ENCODE measurements at regions not wholly inside any gene's neighbourhood (a gene's known extent, or its start where the extent isn't known, plus 50 kb on each side); places are given as distances from the start of the nearest gene placed in this dataset.

DNA sequence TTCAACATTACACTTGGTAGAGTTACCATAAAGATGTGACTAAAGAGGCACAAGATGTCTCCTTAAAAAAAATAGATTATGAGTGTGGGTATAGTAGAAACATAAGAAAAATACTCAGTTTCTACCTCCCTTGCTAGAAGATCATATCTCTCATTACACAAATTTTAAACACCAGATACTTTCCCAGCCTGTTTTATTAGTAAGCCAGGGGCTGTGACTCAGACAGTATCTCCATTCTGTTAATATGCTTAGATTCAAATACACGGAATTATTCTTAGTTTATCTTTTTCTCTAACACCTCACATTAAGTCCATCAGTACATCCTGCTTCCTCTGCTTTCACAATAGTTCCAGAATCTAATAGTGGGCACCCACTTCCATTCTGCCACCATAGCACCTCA, 561.8 kb upstream of the ADAMTS5 start:
- no peak for TF ChIP-seq POLR2AphosphoS5 (IDR thresholded peaks at IDR 0.05)
- TF ChIP-seq, protein P1, sequence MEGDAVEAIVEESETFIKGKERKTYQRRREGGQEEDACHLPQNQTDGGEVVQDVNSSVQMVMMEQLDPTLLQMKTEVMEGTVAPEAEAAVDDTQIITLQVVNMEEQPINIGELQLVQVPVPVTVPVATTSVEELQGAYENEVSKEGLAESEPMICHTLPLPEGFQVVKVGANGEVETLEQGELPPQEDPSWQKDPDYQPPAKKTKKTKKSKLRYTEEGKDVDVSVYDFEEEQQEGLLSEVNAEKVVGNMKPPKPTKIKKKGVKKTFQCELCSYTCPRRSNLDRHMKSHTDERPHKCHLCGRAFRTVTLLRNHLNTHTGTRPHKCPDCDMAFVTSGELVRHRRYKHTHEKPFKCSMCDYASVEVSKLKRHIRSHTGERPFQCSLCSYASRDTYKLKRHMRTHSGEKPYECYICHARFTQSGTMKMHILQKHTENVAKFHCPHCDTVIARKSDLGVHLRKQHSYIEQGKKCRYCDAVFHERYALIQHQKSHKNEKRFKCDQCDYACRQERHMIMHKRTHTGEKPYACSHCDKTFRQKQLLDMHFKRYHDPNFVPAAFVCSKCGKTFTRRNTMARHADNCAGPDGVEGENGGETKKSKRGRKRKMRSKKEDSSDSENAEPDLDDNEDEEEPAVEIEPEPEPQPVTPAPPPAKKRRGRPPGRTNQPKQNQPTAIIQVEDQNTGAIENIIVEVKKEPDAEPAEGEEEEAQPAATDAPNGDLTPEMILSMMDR (IDR thresholded peaks at IDR 0.05), result no peak
